HEK293T (cell line): ENCODE measurements at regions not wholly inside any gene's neighbourhood (a gene's known extent, or its start where the extent isn't known, plus 50 kb on each side); places are given as distances from the start of the nearest gene placed in this dataset.

Experiments used
- ARNT ChIP-seq: fragments of 450-650 bp; IDR thresholded peaks from 2 replicates; pipeline ENCODE4 v1.6.1; 2017; ENCODE audit warnings: mild to moderate bottlenecking
- ELF4 ChIP-seq: fragments of 450-650 bp; IDR thresholded peaks from 2 replicates; pipeline ENCODE4 v1.6.1; 2017; ENCODE audit warnings: antibody characterized with exemption
- FOXA1 ChIP-seq: fragments of 450-650 bp; IDR thresholded peaks from 2 replicates; pipeline ENCODE4 v1.6.1; 2016; ENCODE audit warnings: mild to moderate bottlenecking
- FOXM1 ChIP-seq: fragments of 450-650 bp; IDR thresholded peaks from 2 replicates; pipeline ENCODE4 v1.6.1; 2017; ENCODE audit warnings: mild to moderate bottlenecking, borderline replicate concordance
- NFRKB ChIP-seq: fragments of 450-650 bp; IDR thresholded peaks from 2 replicates; pipeline ENCODE4 v1.6.1; 2016; ENCODE audit warnings: mild to moderate bottlenecking, moderate library complexity
- PKNOX1 ChIP-seq: fragments of 450-650 bp; IDR thresholded peaks from 2 replicates; pipeline ENCODE4 v1.6.1; 2016
- SP1 ChIP-seq: fragments of 450-650 bp; IDR thresholded peaks from 2 replicates; pipeline ENCODE4 v1.6.1; 2017
- TARDBP ChIP-seq: fragments of 450-650 bp; IDR thresholded peaks from 2 replicates; pipeline ENCODE4 v1.6.1; 2016

DNA sequence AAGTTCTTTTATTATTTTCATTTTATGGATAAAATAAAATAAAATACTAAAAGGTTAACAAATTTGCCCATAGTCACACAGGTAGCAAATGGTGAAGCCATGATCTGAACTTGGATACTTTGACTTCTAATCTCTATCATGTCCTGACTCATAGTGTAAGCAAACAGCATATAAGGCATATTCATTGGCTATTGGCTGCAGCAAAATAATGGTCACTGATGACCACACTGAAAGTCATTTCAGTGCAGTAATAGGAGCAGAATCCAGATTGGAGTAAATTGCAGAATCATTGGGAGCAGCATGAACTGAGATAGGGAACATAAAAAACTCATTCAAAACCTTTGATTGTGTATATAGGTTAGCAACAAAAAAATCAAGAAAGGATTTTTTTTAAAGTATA is 262.9 kb downstream of the PLA2G4A start:
- TF ChIP-seq NFRKB (no peak), ARNT (no peak), PKNOX1 (no peak), FOXA1 (no peak), TARDBP (no peak), SP1 (no peak), FOXM1 (no peak), ELF4 (no peak)
